Spleen (tissue), 11 donors: ENCODE measurements at regions not wholly inside any gene's neighbourhood (a gene's known extent, or its start where the extent isn't known, plus 50 kb on each side); places are given as distances from the start of the nearest gene placed in this dataset.

Source experiments
- DNase-seq: peaks from one replicate; pipeline ENCODE4 v3.0.0-alpha.2; 2020
- H3K27ac ChIP-seq, 8 donors: fragments of 200-600 bp; sonication (generic) in 7 of 8; 1 replicate in 4 of 8; 2 replicates in 4 of 8; pipeline versions ENCODE4 v1.5.0 to v1.8.0; 2016 to 2021; ENCODE audit warnings: inconsistent platforms in 4 of 8, mild to moderate bottlenecking in 4 of 8, moderate library complexity in 1 of 8
- H3K27me3 ChIP-seq, 7 donors: fragments of 200-600 bp; sonication (generic) in 6 of 7; replicated peaks in 1 of 7; 1 replicate in 4 of 7; 2 replicates in 3 of 7; pipeline versions ENCODE4 v1.5.0 to v1.8.0; 2016 to 2021; ENCODE audit warnings: inconsistent platforms in 3 of 7, mild to moderate bottlenecking in 1 of 7
- H3K36me3 ChIP-seq, 6 donors: fragments of 200-600 bp; sonication (generic) in 5 of 6; 1 replicate in 4 of 6; 2 replicates in 2 of 6; pipeline versions ENCODE4 v1.5.0 to v1.8.0; 2016 to 2021; ENCODE audit warnings: inconsistent platforms in 2 of 6
- H3K4me1 ChIP-seq, 6 donors: fragments of 200-600 bp; sonication (generic) in 5 of 6; 1 replicate in 3 of 6; 2 replicates in 3 of 6; pipeline versions ENCODE4 v1.5.0 to v1.8.0; 2016 to 2021; ENCODE audit warnings: inconsistent platforms in 3 of 6
- H3K4me3 ChIP-seq, 8 donors: fragments of 200-600 bp; sonication (generic) in 7 of 8; 1 replicate in 4 of 8; 2 replicates in 4 of 8; pipeline versions ENCODE4 v1.5.0 to v1.8.0; 2016 to 2021; ENCODE audit warnings: inconsistent platforms in 4 of 8, mild to moderate bottlenecking in 4 of 8, moderate library complexity in 2 of 8
- H3K9me3 ChIP-seq, 8 donors: fragments of 200-600 bp; sonication (generic) in 7 of 8; 1 replicate in 4 of 8; 2 replicates in 4 of 8; pipeline versions ENCODE4 v1.5.0 to v1.8.0; 2016 to 2021; ENCODE audit warnings: inconsistent platforms in 4 of 8
- POLR2A ChIP-seq, 3 donors: fragments of 450-650 bp; IDR thresholded peaks; one replicate each; pipeline ENCODE4 v1.5.1; 2017; ENCODE audit warnings: antibody characterized with exemption in 3 of 3, mild to moderate bottlenecking in 1 of 3
- POLR2AphosphoS5 ChIP-seq, 3 donors: sonication (generic); formaldehyde crosslinking; IDR thresholded peaks; one replicate each; pipeline ENCODE4 v1.5.1; 2017; ENCODE audit warnings: antibody characterized with exemption in 3 of 3
- WGBS, 5 donors: extraction: QIAGEN DNeasy Blood & Tissue Kit in 3 of 5; methylation state at CpG; one replicate each; pipeline versions ENCODE4 v1.1.5 to v1.1.7; 2013 to 2018; 5-methylcytosine and 5-hydroxymethylcytosine counted together
- intact Hi-C: fragments of 100-400 bp; cut with DNase I; formaldehyde crosslinking; loops from one replicate; pipeline ENCODE4 v1.15.0; 2023; ENCODE audit warnings: low total_unique reads
- TF ChIP-seq, protein P1 (sequence below), 11 experiments: fragments of 200-600 bp in 7 of 11; fragments of 450-650 bp in 4 of 11; sonication (generic) in 4 of 11; IDR thresholded peaks in 8 of 11; conservative IDR thresholded peaks in 3 of 11; 1 replicate in 7 of 11; 2 replicates in 4 of 11; pipeline versions ENCODE4 v1.4.0 to v1.8.0; 2016 to 2021; ENCODE audit warnings: antibody characterized with exemption in 11 of 11, inconsistent platforms in 4 of 11, mild to moderate bottlenecking in 1 of 11
- donor health status: healthy with polysubstance abuse.
- donor health status: DM: no; HTN: no; CAD: no; lungs with moderate emphysema.
- donor health status: DM: no; HTN: no; CAD: no.
- donor health status: Bipolar disorder and iron deficiency.
- donor health status: healthy.
- donor health status: DM: no; HTN: no; CAD: no.
- donor health status: DM: yes; HTN: yes; CAD: no.

DNA sequence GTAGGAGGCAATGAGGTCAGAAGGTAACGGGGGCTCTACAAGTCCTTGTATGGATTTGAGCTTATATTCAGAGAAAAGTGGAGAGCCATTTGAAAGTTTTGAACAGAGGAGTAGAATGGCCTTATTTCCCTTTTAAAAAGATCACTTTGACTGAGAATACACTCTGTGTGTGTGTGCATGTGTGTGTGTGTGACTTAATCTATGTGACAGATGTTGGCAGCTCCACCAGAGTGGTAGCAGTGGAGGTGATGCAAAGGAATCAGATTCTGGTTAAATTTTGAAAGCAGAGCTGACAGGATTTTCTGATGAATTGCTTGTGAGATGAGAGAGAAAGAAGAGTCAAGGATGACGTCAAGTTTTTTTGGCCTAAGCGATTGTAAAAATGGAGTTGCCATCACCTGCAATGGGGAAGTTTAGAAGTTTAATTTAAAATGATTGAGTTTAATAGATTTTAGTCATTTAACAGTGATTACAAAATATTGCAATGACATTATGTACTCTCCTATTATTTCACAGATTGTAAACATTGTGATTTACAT is 172.2 kb upstream of the HEY2 start:
- intact Hi-C loops: no loop called here
- 87 to 97% (median 92%) methylated on average over 3 of the region's 3 CpGs for WGBS, 5 donors
- H3K4me1 ChIP-seq: no peaks in the 10 kb centered on the region
- H3K27me3 ChIP-seq: peaks cover 0 to 10% (median 0%) of the 10 kb centered on the region in 7 donors
- TF ChIP-seq POLR2A (IDR thresholded peaks at IDR 0.05): no peak
- no peak for TF ChIP-seq POLR2AphosphoS5 (IDR thresholded peaks at IDR 0.05)
- TF ChIP-seq, protein P1, sequence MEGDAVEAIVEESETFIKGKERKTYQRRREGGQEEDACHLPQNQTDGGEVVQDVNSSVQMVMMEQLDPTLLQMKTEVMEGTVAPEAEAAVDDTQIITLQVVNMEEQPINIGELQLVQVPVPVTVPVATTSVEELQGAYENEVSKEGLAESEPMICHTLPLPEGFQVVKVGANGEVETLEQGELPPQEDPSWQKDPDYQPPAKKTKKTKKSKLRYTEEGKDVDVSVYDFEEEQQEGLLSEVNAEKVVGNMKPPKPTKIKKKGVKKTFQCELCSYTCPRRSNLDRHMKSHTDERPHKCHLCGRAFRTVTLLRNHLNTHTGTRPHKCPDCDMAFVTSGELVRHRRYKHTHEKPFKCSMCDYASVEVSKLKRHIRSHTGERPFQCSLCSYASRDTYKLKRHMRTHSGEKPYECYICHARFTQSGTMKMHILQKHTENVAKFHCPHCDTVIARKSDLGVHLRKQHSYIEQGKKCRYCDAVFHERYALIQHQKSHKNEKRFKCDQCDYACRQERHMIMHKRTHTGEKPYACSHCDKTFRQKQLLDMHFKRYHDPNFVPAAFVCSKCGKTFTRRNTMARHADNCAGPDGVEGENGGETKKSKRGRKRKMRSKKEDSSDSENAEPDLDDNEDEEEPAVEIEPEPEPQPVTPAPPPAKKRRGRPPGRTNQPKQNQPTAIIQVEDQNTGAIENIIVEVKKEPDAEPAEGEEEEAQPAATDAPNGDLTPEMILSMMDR (IDR thresholded peaks at IDR 0.05 in 8 of 11, conservative IDR thresholded peaks at IDR 0.05 in 3 of 11): no peak
- no peak for DNase-seq
- H3K4me3 ChIP-seq: no peak overlapping the region
- no peaks in the 10 kb centered on the region for H3K9me3 ChIP-seq
- H3K27ac ChIP-seq: no peak overlapping the region
- H3K36me3 ChIP-seq: no peaks in the 10 kb centered on the region

DNA sequence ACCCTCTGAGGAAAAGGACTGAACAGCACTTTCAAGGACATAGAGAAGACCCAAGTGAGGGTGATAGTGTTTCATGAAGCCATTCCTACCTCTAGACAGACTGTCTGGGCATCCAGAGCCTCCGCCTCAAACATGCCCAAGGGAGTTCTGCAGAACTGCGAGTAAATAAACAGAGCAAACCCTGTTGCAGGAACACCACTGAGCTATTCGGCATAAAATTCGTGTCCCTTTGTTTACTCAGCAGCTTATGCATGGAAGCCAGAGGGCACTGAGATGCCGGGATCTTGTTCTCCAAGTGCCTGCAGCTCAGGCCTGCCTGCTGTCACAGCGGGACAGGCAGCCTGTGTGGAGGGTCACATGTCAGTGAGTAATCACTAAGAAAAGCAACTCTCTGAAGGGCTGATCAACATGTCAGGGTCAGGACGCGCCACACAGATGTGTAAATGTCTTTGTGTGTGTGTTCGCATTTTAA is 164.9 kb upstream of the HEY2 start:
- Histone ChIP-seq H3K9me3 (no peaks in the 10 kb centered on the region), H3K27me3 (peaks cover 0 to 14% (median 0%) of the 10 kb centered on the region in 7 donors), H3K27ac (no peak overlapping the region), H3K4me3 (no peak overlapping the region), H3K36me3 (no peaks in the 10 kb centered on the region), H3K4me1 (no peaks in the 10 kb centered on the region)
- DNase-seq: no peak
- TF ChIP-seq, protein P1 (IDR thresholded peaks at IDR 0.05 in 8 of 11, conservative IDR thresholded peaks at IDR 0.05 in 3 of 11): no peak
- TF ChIP-seq POLR2AphosphoS5 (IDR thresholded peaks at IDR 0.05) (no peak), POLR2A (IDR thresholded peaks at IDR 0.05) (no peak)
- WGBS, 5 donors: 78 to 87% (median 83%) methylated on average over 9 of the region's 9 CpGs
- intact Hi-C loops: no loop called here

DNA sequence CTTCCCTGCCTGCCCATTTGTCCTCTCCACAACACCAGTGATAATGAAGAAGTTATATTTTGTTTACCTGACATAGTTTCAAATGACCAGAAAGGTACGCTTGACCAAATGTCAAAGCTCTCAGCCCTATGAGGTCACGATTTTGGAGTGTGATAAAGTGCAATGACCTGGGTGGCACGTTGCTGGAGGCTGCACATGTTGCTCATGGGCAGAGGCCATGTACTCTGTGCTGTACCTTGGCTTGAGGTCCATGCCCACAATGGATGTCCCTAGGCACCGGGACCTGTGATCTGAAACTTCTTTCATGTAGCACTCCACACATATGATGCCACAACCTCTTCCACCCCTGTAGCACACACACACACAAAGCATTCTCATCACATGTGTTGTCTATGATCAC is 164.0 kb upstream of the HEY2 start:
- WGBS, 5 donors: 80 to 92% (median 87%) methylated on average over 4 of the region's 4 CpGs
- H3K4me1 ChIP-seq: no peaks in the 10 kb centered on the region
- intact Hi-C loops: no loop called here
- H3K9me3 ChIP-seq: no peaks in the 10 kb centered on the region
- no peak for TF ChIP-seq POLR2A (IDR thresholded peaks at IDR 0.05)
- TF ChIP-seq POLR2AphosphoS5 (IDR thresholded peaks at IDR 0.05): no peak
- TF ChIP-seq, protein P1 (IDR thresholded peaks at IDR 0.05 in 8 of 11, conservative IDR thresholded peaks at IDR 0.05 in 3 of 11): no peak
- H3K27ac ChIP-seq: no peak overlapping the region
- DNase-seq: no peak
- no peak overlapping the region for H3K4me3 ChIP-seq
- peaks cover 0 to 14% (median 0%) of the 10 kb centered on the region in 7 donors for H3K27me3 ChIP-seq
- no peaks in the 10 kb centered on the region for H3K36me3 ChIP-seq

DNA sequence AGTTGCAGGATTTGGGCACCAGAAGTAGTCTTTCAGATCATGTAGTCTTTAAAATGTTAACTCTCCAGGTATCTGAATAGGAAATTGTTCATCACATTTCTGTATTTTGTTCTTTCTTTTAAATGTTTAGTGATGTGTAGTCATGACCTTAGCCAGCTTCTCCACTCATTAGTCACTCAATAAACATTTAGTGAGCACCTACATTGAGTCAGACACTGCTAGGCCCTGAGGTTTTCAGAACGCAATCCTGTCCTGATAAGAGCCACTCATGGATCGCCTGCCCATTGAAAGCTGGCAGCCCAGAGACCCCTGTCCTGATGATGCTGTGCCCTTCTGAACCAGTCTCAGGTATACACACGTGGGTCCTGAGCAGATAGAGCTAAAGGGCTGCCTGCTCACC is 163.4 kb upstream of the HEY2 start:
- Histone ChIP-seq H3K36me3 (no peaks in the 10 kb centered on the region), H3K9me3 (no peaks in the 10 kb centered on the region), H3K27me3 (peaks cover 0 to 14% (median 0%) of the 10 kb centered on the region in 7 donors), H3K4me3 (no peak overlapping the region), H3K4me1 (no peaks in the 10 kb centered on the region), H3K27ac (no peak overlapping the region)
- DNase-seq: no peak
- TF ChIP-seq POLR2AphosphoS5 (IDR thresholded peaks at IDR 0.05) (no peak), POLR2A (IDR thresholded peaks at IDR 0.05) (no peak)
- TF ChIP-seq, protein P1 (IDR thresholded peaks at IDR 0.05 in 8 of 11, conservative IDR thresholded peaks at IDR 0.05 in 3 of 11): no peak
- 75 to 89% (median 80%) methylated on average over 3 of the region's 3 CpGs for WGBS, 5 donors
- intact Hi-C loops: no loop called here
